Breast epithelium (tissue), 3 donors: ENCODE measurements at regions not wholly inside any gene's neighbourhood (a gene's known extent, or its start where the extent isn't known, plus 50 kb on each side); places are given as distances from the start of the nearest gene placed in this dataset.

Experiments used
- POLR2A ChIP-seq: fragments of 450-650 bp; IDR thresholded peaks from one replicate; pipeline ENCODE4 v1.6.1; 2016; ENCODE audit warnings: antibody characterized with exemption, mild to moderate bottlenecking, moderate library complexity
- POLR2AphosphoS5 ChIP-seq, 3 donors: sonication (generic); formaldehyde crosslinking; IDR thresholded peaks; one replicate each; pipeline ENCODE4 v1.6.1; 2017; ENCODE audit warnings: antibody characterized with exemption in 3 of 3

DNA sequence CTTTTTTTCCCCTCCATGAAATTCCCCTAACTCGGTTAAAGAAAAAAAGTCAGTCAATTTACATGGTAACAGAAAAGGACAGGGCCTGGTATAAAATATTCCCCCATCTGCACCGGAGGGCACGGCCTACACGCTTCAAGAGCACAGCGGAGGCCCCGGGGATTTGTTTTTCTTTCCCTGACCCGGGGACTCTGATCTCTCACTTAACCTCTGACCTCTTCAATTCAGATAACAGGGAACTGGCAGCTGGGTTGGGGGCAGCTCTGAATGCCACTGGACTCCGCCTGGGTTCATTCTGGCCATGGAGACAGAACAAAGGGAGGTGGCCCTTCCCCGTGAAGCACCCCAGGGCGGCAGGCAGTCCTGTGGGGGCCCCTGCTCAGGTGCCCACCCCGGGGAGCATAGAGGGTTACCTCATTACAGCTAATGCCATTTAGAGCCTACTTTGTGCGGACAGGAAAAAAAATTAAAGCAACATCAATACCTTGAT, 257.5 kb downstream of the SHQ1 start:
- TF ChIP-seq POLR2A (no peak), POLR2AphosphoS5 (IDR thresholded peaks at IDR 0.05) (no peak)
